Transverse colon (tissue), 4 donors: ENCODE measurements at regions not wholly inside any gene's neighbourhood (a gene's known extent, or its start where the extent isn't known, plus 50 kb on each side); places are given as distances from the start of the nearest gene placed in this dataset.
A peak's percentile ranks its signal among the peaks of the same experiment; 100 is the strongest.
"Not testable (repeated sequence)": the region's sequence is repeated elsewhere in the genome, so short reads cannot be mapped to it uniquely, and the experiment has no call there.

Experiments
- DNase-seq: peaks from one replicate; pipeline ENCODE4 v3.0.0-alpha.2; 2019
- H3K27ac ChIP-seq, 4 donors: fragments of 200-600 bp; sonication (generic); 2 replicates each; pipeline ENCODE4 v1.5.1; 2016 to 2018; ENCODE audit warnings: inconsistent platforms in 4 of 4
- H3K27me3 ChIP-seq: fragments of 200-600 bp; sonication (generic); 2 replicates; pipeline ENCODE4 v1.5.1; 2017; ENCODE audit warnings: inconsistent platforms
- H3K36me3 ChIP-seq, 4 donors: fragments of 200-600 bp; sonication (generic); 2 replicates each; pipeline ENCODE4 v1.5.1; 2017 to 2019; ENCODE audit warnings: inconsistent platforms in 4 of 4
- H3K4me1 ChIP-seq, 4 donors: fragments of 200-600 bp; sonication (generic); 2 replicates each; pipeline ENCODE4 v1.5.1; 2017 to 2020; ENCODE audit warnings: inconsistent platforms in 4 of 4
- H3K4me3 ChIP-seq, 4 donors: fragments of 200-600 bp; sonication (generic); 1 replicate in 1 of 4; 2 replicates in 3 of 4; pipeline versions ENCODE4 v1.5.1 to v1.6.1; 2017 to 2019; ENCODE audit warnings: inconsistent platforms in 4 of 4
- H3K9me3 ChIP-seq, 2 donors: fragments of 200-600 bp; sonication (generic); 2 replicates each; pipeline ENCODE4 v1.5.1; 2017 to 2019; ENCODE audit warnings: inconsistent platforms in 2 of 2
- EP300 ChIP-seq: sonication (generic); formaldehyde crosslinking; IDR thresholded peaks from one replicate; pipeline ENCODE4 v1.6.1; 2017; ENCODE audit warnings: antibody characterized with exemption, low read depth
- POLR2A ChIP-seq: fragments of 450-650 bp; IDR thresholded peaks from one replicate; pipeline ENCODE4 v1.6.1; 2016; ENCODE audit warnings: antibody characterized with exemption, mild to moderate bottlenecking, moderate library complexity
- POLR2AphosphoS5 ChIP-seq, 3 donors: sonication (generic); formaldehyde crosslinking; IDR thresholded peaks; one replicate each; pipeline ENCODE4 v1.6.1; 2016; ENCODE audit warnings: antibody characterized with exemption in 3 of 3
- WGBS, 2 donors: methylation state at CpG; one replicate each; pipeline ENCODE4 v1.1.5; 2018; ENCODE audit warnings: low coverage in 1 of 2; 5-methylcytosine and 5-hydroxymethylcytosine counted together
- in situ Hi-C, 4 donors: fragments of 200-750 bp; cut with MboI; loops; one replicate each; pipeline versions ENCODE4 v1.15.0 to v1.15.1; 2017; ENCODE audit warnings: low sequenced_read_pairs in 3 of 4, low pct_ligation_motif_present in 1 of 4, low pct_unique_long_range_greater_than_20kb in 1 of 4
- intact Hi-C: fragments of 100-400 bp; cut with DNase I; formaldehyde crosslinking; loops from one replicate; pipeline ENCODE4 v1.15.1; 2023; ENCODE audit warnings: low total_unique reads
- TF ChIP-seq, protein P1 (sequence below), 5 experiments: fragments of 200-600 bp in 3 of 5; fragments of 450-650 bp in 2 of 5; sonication (generic) in 3 of 5; IDR thresholded peaks; 1 replicate in 2 of 5; 2 replicates in 3 of 5; pipeline ENCODE4 v1.5.1; 2016 to 2017; ENCODE audit warnings: antibody characterized with exemption in 5 of 5, inconsistent platforms in 3 of 5, mild to moderate bottlenecking in 2 of 5, moderate library complexity in 1 of 5

DNA sequence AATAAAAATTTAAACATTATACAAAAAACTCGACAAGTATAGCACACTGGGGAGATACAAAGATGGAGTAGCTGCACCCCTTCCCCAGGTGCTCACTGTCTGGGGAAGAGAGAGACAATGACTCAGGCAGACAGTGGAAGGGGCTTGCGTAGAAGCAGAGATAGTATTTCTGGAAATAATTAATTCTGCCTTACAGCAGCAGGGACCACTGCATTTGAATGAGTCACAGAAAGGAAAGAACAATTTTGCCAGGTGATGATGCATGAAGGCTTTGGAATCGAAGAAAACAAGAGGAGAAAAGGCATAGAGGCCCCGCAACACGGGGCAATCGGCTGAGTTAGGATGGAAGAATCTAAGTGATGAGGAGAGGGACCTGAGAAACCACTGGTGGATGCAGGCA lies 447.4 kb downstream of the EFNB2 start:
- in situ Hi-C loops = loop anchor here in 2 of 4 donors (25.0 kb wide), 1 partner anchor 424 kb away; no protein-coding TSS in a partner anchor
- intact Hi-C loops = no loop called here

DNA sequence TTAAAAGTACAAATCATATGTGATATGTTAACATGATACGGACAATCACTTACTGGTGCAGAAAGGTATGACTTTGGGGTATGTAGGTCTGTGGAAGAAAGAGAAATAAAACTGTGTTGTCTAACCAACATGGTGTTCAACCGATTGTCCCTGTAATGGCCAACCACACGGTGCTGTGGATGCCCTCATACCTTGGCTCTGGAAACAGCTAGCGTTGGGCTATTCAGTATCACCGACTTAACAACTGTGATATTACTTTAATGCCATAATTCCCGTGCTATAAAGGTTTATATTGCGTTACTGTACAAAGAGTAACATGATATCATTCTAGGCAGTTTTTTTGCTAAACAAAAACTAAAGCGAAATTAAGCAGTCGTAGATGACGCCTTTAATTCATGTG lies 448.3 kb downstream of the EFNB2 start:
- no peaks in the 10 kb centered on the region for H3K27me3 ChIP-seq
- H3K27ac ChIP-seq = peak overlapping the region; percentile 52 to 61 (median 55)
- no peak overlapping the region for H3K4me3 ChIP-seq
- H3K36me3 ChIP-seq = no peaks in the 10 kb centered on the region
- in situ Hi-C loops (loop anchor here in 2 of 4 donors (25.0 kb wide), 1 partner anchor 425 kb away; no protein-coding TSS in a partner anchor), intact Hi-C loops (no loop called here)
- TF ChIP-seq, protein P1, sequence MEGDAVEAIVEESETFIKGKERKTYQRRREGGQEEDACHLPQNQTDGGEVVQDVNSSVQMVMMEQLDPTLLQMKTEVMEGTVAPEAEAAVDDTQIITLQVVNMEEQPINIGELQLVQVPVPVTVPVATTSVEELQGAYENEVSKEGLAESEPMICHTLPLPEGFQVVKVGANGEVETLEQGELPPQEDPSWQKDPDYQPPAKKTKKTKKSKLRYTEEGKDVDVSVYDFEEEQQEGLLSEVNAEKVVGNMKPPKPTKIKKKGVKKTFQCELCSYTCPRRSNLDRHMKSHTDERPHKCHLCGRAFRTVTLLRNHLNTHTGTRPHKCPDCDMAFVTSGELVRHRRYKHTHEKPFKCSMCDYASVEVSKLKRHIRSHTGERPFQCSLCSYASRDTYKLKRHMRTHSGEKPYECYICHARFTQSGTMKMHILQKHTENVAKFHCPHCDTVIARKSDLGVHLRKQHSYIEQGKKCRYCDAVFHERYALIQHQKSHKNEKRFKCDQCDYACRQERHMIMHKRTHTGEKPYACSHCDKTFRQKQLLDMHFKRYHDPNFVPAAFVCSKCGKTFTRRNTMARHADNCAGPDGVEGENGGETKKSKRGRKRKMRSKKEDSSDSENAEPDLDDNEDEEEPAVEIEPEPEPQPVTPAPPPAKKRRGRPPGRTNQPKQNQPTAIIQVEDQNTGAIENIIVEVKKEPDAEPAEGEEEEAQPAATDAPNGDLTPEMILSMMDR (IDR thresholded peaks at IDR 0.05) = peak in 2 of 5 experiments; percentile 14 to 26
- no peak for TF ChIP-seq POLR2A
- TF ChIP-seq POLR2AphosphoS5 (IDR thresholded peaks at IDR 0.05) = peak in 2 of 3 donors; percentile 36 to 60
- TF ChIP-seq EP300 = no peak
- 49 to 54% methylated on average over 10 of the region's 10 CpGs for WGBS, 2 donors
- H3K4me1 ChIP-seq = peaks cover 0 to 28% (median 6%) of the 10 kb centered on the region in 4 donors
- peak; percentile 68 for DNase-seq
- no peaks in the 10 kb centered on the region for H3K9me3 ChIP-seq

More for the DNA sequence above, 447.4 kb downstream of the EFNB2 start:
- DNase-seq = no peak
- no peaks in the 10 kb centered on the region for H3K36me3 ChIP-seq
- 84 to 89% methylated on average over 6 of the region's 6 CpGs for WGBS, 2 donors
- H3K4me1 ChIP-seq = peaks cover 0 to 32% (median 6%) of the 10 kb centered on the region in 4 donors
- H3K4me3 ChIP-seq = no peak overlapping the region
- no peaks in the 10 kb centered on the region for H3K9me3 ChIP-seq
- no peak for TF ChIP-seq EP300
- TF ChIP-seq POLR2A = no peak
- TF ChIP-seq POLR2AphosphoS5 (IDR thresholded peaks at IDR 0.05) = no peak
- TF ChIP-seq, protein P1 (IDR thresholded peaks at IDR 0.05) = no peak
- peak overlapping the region in 2 of 4 donors; percentile 53 to 55 for H3K27ac ChIP-seq
- no peaks in the 10 kb centered on the region for H3K27me3 ChIP-seq

DNA sequence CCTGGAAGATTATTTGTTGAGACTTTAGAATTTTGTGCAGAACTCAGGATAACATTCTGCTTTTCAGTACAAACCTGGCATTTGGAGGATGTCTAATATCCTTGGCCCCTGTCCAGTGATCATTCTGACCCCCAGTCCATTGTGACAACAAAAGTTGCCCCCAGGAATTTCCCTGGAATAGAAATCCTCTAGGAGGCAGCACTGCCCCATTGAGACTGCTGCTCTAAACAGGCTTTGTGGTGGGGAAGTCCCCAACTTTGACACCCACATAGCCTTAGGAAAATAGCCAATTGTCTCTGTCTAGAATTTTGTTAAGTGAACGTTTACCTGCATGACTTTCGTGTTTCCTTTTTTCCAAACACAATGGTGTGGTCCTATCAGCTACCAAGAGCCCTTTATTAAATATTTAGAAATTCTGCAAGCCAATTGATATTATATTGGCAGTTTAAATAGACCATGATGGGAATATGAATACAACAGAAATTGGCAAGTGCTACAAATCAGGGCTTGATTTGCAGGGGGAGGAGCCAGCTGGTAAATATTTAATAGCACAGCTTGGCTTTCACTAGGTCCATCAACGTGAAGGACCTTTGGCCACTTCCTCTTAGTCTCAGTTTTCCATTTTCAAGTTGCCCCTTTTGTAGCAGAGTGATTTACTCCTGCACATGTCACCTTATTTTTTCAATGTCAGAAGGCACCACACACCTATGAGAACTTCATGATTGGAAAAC lies 451.7 kb downstream of the EFNB2 start:
- intact Hi-C loops = no loop called here
- no peak for TF ChIP-seq POLR2AphosphoS5 (IDR thresholded peaks at IDR 0.05)
- TF ChIP-seq, protein P1 (IDR thresholded peaks at IDR 0.05) = peak; percentile 44 to 76 (median 58)
- Histone ChIP-seq H3K9me3 (no peaks in the 10 kb centered on the region), H3K27ac (peak overlapping the region; percentile 3 to 61 (median 45)), H3K4me1 (peaks cover 0 to 28% (median 6%) of the 10 kb centered on the region in 4 donors), H3K27me3 (no peaks in the 10 kb centered on the region), H3K4me3 (no peak overlapping the region), H3K36me3 (no peaks in the 10 kb centered on the region)
- DNase-seq = peak; percentile 43
- in situ Hi-C loops = loop anchor here in 2 of 4 donors (25.0 kb wide), 1 partner anchor 429 kb away; no protein-coding TSS in a partner anchor
- WGBS, 2 donors = 21 to 38% methylated on average over 2 to 3 of the region's 3 CpGs

DNA sequence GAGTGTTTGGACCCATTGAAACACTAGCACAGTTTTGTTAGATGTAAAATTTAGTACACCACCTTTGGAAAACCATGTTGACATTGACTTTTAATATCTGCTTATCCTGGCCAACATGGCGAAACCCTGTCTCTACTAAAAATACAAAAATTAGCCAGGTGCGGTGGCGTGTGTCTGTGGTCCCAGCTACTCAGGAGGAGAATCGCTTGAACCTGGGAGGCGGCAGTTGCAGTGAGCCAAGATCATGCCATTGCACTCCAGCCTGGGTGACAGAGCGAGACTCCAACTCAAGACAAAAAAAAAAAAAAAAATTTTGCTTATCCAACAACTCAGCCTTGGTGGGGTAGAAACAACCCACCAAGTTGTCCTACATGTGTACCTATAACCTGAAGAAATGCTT lies 454.2 kb downstream of the EFNB2 start:
- in situ Hi-C loops = loop anchor here in 2 of 4 donors (25.0 kb wide), 1 partner anchor 431 kb away; no protein-coding TSS in a partner anchor
- H3K27ac ChIP-seq, H3K27me3 ChIP-seq, H3K4me3 ChIP-seq, H3K9me3 ChIP-seq, H3K36me3 ChIP-seq, intact Hi-C loops, DNase-seq: not testable (repeated sequence)
- whole genome bisulfite sequencing, 2 donors = 94 to 95% methylated on average over 3 to 6 of the region's 6 CpGs
- H3K4me1 ChIP-seq = peaks cover 0 to 16% (median 3%) of the 10 kb centered on the region in 4 donors
